ENCODE measurements at regions not wholly inside any gene's neighbourhood (a gene's known extent, or its start where the extent isn't known, plus 50 kb on each side); places are given as distances from the start of the nearest gene placed in this dataset.

- Histone ChIP-seq H3K36me3 (ENCODE audit: control insufficient read depth in 1 of 2, insufficient read depth in 2 of 2, low read length in 2 of 2) (no peaks in the 10 kb centered on the region), H3K9me3 (ENCODE audit: control insufficient read depth in 1 of 2, low read length in 2 of 2) (peaks cover 0 to 2% of the 10 kb centered on the region in 2 donors), H3K27me3 (ENCODE audit: low read depth, low read length) (no peaks in the 10 kb centered on the region), H3K4me3 (ENCODE audit: low read depth in 1 of 2, low read length in 2 of 2) (no peak overlapping the region), H3K27ac (ENCODE audit: low read length) (no peak overlapping the region), H3K4me1 (ENCODE audit: control insufficient read depth in 1 of 2, insufficient read depth in 2 of 2, low read length in 2 of 2) (no peaks in the 10 kb centered on the region)
Observed at GRCh38 chr12:38155526-38156496, 160.8 kb upstream of the ALG10B start.

- H3K36me3 ChIP-seq (ENCODE audit: control insufficient read depth in 1 of 2, insufficient read depth in 2 of 2, low read length in 2 of 2), result no peaks in the 10 kb centered on the region
- H3K27ac ChIP-seq (ENCODE audit: low read length), result no peak overlapping the region
- H3K4me3 ChIP-seq (ENCODE audit: low read depth in 1 of 2, low read length in 2 of 2), result no peak overlapping the region
- H3K4me1 ChIP-seq (ENCODE audit: control insufficient read depth in 1 of 2, insufficient read depth in 2 of 2, low read length in 2 of 2), result no peaks in the 10 kb centered on the region
- H3K27me3 ChIP-seq (ENCODE audit: low read depth, low read length), result no peaks in the 10 kb centered on the region
- H3K9me3 ChIP-seq (ENCODE audit: control insufficient read depth in 1 of 2, low read length in 2 of 2), result peaks cover 0 to 4% of the 10 kb centered on the region in 2 donors
Observed at GRCh38 chr12:38156497-38157245, 159.9 kb upstream of the ALG10B start.

- Histone ChIP-seq H3K27me3 (ENCODE audit: low read depth, low read length) (no peaks in the 10 kb centered on the region), H3K4me1 (ENCODE audit: control insufficient read depth in 1 of 2, insufficient read depth in 2 of 2, low read length in 2 of 2) (no peaks in the 10 kb centered on the region), H3K36me3 (ENCODE audit: control insufficient read depth in 1 of 2, insufficient read depth in 2 of 2, low read length in 2 of 2) (no peaks in the 10 kb centered on the region), H3K9me3 (ENCODE audit: control insufficient read depth in 1 of 2, low read length in 2 of 2) (peaks cover 0 to 7% of the 10 kb centered on the region in 2 donors), H3K27ac (ENCODE audit: low read length) (no peak overlapping the region), H3K4me3 (ENCODE audit: low read depth in 1 of 2, low read length in 2 of 2) (no peak overlapping the region)
Observed at GRCh38 chr12:38157274-38157932, 159.2 kb upstream of the ALG10B start.

DNA sequence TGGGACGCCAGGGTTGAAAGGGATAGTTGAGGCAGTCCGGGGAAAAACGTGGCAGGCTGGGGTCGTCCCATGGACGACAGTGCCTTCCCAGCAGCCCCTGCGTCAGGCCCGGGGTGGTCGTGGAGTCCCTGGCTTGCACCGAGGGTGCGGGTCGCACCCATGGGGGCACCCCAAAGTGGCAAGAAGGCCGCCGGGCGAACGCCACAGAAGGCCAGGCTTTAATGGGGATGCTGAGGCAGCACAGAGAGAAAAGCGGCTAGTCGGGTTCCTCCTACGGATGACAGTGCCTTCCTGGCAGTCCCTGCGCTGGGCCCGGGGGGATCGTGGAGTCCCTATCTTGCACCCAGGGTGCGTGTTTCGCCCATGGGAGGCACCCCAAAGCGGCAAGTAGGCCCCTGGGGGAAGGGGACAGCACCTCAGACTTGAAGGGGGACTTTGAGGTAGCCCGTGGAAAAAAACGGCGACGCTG, 158.6 kb upstream of the ALG10B start:
- Histone ChIP-seq H3K4me3 (ENCODE audit: low read depth in 1 of 2, low read length in 2 of 2) (no peak overlapping the region), H3K36me3 (ENCODE audit: control insufficient read depth in 1 of 2, insufficient read depth in 2 of 2, low read length in 2 of 2) (no peaks in the 10 kb centered on the region), H3K4me1 (ENCODE audit: control insufficient read depth in 1 of 2, insufficient read depth in 2 of 2, low read length in 2 of 2) (no peaks in the 10 kb centered on the region), H3K9me3 (ENCODE audit: control insufficient read depth in 1 of 2, low read length in 2 of 2) (peaks cover 0 to 10% of the 10 kb centered on the region in 2 donors), H3K27me3 (ENCODE audit: low read depth, low read length) (no peaks in the 10 kb centered on the region), H3K27ac (ENCODE audit: low read length) (no peak overlapping the region)

DNA sequence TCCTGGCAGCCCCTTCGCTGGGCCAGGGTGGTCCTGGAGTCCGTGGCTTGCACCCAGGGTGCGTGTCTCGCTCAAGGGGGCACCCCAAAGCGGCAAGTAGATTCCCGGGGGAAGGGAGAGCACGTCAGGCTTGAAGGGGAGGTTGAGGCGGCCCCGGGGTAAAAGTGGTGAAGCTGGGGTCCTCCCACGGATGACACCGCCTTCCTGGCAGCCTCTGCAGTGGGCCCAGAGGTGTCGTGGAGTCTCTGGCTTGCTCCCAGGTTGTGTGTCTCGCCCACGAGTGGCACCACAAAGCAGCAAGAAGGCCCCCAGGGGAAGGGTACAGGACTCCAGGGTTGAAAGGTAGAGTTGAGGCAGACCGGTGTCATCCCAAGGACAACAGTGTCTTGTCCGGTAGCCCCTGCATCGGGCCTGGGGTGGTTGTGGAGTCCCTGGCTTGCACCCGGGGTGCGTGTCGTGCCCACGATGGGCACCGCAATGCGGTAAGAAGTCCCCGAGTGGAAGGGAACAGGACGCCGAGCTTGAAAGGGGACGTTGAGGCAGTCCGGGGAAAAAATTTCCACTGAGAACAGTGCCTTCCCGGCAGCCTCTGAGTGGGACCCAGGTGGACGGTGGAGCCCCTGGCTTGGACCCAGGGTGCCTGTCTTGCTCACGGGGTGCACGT, 158.0 kb upstream of the ALG10B start:
- H3K27me3 ChIP-seq (ENCODE audit: low read depth, low read length), result no peaks in the 10 kb centered on the region
- H3K9me3 ChIP-seq (ENCODE audit: control insufficient read depth in 1 of 2, low read length in 2 of 2), result peaks cover 0 to 15% of the 10 kb centered on the region in 2 donors
- no peaks in the 10 kb centered on the region for H3K36me3 ChIP-seq (ENCODE audit: control insufficient read depth in 1 of 2, insufficient read depth in 2 of 2, low read length in 2 of 2)
- H3K4me3 ChIP-seq (ENCODE audit: low read depth in 1 of 2, low read length in 2 of 2), result no peak overlapping the region
- H3K27ac ChIP-seq (ENCODE audit: low read length), result no peak overlapping the region
- H3K4me1 ChIP-seq (ENCODE audit: control insufficient read depth in 1 of 2, insufficient read depth in 2 of 2, low read length in 2 of 2), result no peaks in the 10 kb centered on the region

DNA sequence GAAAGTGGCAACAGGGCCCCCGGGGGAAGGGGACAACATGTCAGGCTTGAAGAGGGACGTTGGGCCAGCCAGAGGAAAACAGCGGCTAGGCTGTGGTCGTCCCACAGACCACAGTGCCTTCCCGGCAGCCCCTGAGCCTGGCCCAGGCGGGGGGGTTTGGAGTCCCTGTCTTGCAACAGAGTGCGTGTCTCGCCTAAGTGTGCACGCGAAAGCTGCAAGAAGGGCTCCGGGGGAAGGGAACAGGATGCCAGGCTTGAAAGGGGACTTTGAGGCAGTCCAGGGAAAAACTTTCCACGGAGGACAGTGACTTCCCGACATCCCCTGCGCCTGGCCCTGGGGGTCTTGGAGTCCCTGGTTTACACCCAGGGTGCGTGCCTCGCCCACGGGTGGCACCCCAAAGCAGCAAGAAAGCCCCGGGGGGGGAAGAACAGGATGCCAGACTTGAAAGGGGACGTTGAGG, 157.5 kb upstream of the ALG10B start:
- Histone ChIP-seq H3K27ac (ENCODE audit: low read length) (no peak overlapping the region), H3K4me3 (ENCODE audit: low read depth in 1 of 2, low read length in 2 of 2) (no peak overlapping the region), H3K9me3 (ENCODE audit: control insufficient read depth in 1 of 2, low read length in 2 of 2) (peaks cover 0 to 16% of the 10 kb centered on the region in 2 donors), H3K4me1 (ENCODE audit: control insufficient read depth in 1 of 2, insufficient read depth in 2 of 2, low read length in 2 of 2) (no peaks in the 10 kb centered on the region), H3K36me3 (ENCODE audit: control insufficient read depth in 1 of 2, insufficient read depth in 2 of 2, low read length in 2 of 2) (no peaks in the 10 kb centered on the region), H3K27me3 (ENCODE audit: low read depth, low read length) (no peaks in the 10 kb centered on the region)

DNA sequence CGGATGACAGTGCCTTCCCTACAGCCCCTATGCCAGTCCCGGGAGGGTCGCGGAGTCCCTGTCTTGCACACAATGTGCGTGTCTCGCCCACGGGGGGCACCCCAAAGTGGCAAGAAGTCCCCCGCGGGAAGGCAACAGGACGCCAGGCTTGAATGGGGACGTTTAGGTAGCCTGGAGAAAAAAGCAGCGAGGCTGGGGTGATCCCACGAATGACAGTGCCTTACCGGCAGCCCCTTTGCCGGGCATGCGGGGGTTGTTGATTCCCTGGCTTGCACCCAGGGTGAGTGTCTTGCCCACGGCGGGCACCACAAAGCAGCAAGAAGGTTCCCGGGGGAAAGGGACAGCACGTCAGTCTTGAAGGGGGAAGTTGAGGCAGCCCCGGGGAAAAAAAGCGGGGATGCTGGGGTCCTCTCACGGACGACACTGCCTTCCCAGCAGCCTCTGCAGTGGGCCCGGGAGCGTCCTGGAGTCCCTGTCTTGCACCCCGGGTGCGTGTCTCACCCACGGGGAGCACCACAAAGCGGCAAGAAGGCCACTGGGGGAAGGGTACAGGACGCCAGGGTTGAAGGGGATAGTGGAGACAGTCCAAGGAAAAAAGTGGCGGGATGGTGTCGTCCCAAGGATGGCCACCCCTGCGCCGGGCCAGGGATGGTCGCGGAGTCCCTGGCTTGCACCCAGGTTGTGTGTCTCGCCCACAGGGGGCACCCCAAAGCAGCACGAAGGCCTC, 156.8 kb upstream of the ALG10B start:
- Histone ChIP-seq H3K36me3 (ENCODE audit: control insufficient read depth in 1 of 2, insufficient read depth in 2 of 2, low read length in 2 of 2) (no peaks in the 10 kb centered on the region), H3K4me1 (ENCODE audit: control insufficient read depth in 1 of 2, insufficient read depth in 2 of 2, low read length in 2 of 2) (no peaks in the 10 kb centered on the region), H3K27me3 (ENCODE audit: low read depth, low read length) (no peaks in the 10 kb centered on the region), H3K4me3 (ENCODE audit: low read depth in 1 of 2, low read length in 2 of 2) (no peak overlapping the region), H3K9me3 (ENCODE audit: control insufficient read depth in 1 of 2, low read length in 2 of 2) (peaks cover 0 to 16% of the 10 kb centered on the region in 2 donors), H3K27ac (ENCODE audit: low read length) (no peak overlapping the region)

GRCh38 chr12:38160318-38161122, 156.1 kb upstream of the ALG10B start:
- Histone ChIP-seq H3K36me3 (ENCODE audit: control insufficient read depth in 1 of 2, insufficient read depth in 2 of 2, low read length in 2 of 2) (no peaks in the 10 kb centered on the region), H3K4me3 (ENCODE audit: low read depth in 1 of 2, low read length in 2 of 2) (no peak overlapping the region), H3K27me3 (ENCODE audit: low read depth, low read length) (no peaks in the 10 kb centered on the region), H3K4me1 (ENCODE audit: control insufficient read depth in 1 of 2, insufficient read depth in 2 of 2, low read length in 2 of 2) (no peaks in the 10 kb centered on the region), H3K9me3 (ENCODE audit: control insufficient read depth in 1 of 2, low read length in 2 of 2) (peaks cover 0 to 16% of the 10 kb centered on the region in 2 donors), H3K27ac (ENCODE audit: low read length) (no peak overlapping the region)

DNA sequence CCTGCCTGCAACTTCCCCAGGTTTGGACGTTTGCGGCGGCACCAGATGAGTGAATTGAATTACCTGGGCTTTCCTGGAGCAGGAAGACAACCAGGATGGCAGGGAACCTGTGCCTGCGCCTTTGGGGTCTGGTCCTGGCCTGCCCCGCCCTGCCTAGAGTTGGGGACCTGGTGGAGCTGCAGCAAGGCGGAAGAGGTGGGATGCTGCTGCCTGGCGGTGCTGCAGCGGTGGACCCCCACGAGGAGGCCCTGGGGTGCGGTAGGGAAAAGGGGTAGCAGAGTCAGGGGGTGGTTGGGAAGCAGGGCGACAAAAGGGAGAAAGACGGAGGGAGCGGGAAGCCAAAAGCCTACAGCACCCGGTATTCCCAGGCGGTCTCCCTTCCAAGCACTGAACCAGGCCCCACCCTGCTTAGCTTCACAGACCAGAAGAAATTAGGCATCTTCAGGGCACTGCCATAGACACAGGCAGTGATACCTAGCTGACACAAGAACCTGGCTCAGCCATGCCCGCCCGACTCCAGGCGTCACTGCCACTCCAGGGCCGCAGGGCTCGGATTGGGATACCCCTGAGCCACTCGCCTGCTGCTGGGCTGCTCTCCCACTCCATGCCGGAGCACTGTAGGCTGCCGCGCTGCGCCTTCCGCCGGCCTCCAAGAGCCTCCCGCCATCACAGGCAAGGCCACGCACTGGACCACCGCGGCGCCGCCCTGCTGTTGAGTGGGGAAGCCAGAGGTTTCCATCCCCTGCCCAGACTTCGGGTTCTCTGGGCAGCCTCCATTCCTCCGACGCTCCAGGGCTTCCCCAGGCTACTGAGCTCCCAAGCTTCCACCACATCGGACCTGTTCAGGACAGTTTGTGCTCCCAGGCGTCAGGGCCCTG, 155.2 kb upstream of the ALG10B start:
- peaks cover 0 to 16% of the 10 kb centered on the region in 2 donors for H3K9me3 ChIP-seq (ENCODE audit: control insufficient read depth in 1 of 2, low read length in 2 of 2)
- no peak overlapping the region for H3K27ac ChIP-seq (ENCODE audit: low read length)
- H3K4me3 ChIP-seq (ENCODE audit: low read depth in 1 of 2, low read length in 2 of 2), result no peak overlapping the region
- H3K4me1 ChIP-seq (ENCODE audit: control insufficient read depth in 1 of 2, insufficient read depth in 2 of 2, low read length in 2 of 2), result no peaks in the 10 kb centered on the region
- no peaks in the 10 kb centered on the region for H3K36me3 ChIP-seq (ENCODE audit: control insufficient read depth in 1 of 2, insufficient read depth in 2 of 2, low read length in 2 of 2)
- H3K27me3 ChIP-seq (ENCODE audit: low read depth, low read length), result no peaks in the 10 kb centered on the region

Measured in muscle layer of duodenum (tissue), 2 donors.